K562 (cell line): ENCODE measurements at regions not wholly inside any gene's neighbourhood (a gene's known extent, or its start where the extent isn't known, plus 50 kb on each side); places are given as distances from the start of the nearest gene placed in this dataset.
"Not testable (repeated sequence)": the region's sequence is repeated elsewhere in the genome, so short reads cannot be mapped to it uniquely, and the experiment has no call there.

ENCODE experiments used
- ATAC-seq: fragments of 200-7000 bp; cut with Tn5 transposase; 3 replicates; pipeline ENCODE4 v1.9.1; 2020; ENCODE audit warnings: moderate library complexity
- BruUV-seq: library from RNA; stranded (reverse); fragments of 400-500 nt; replicated peaks from 2 replicates; lab custom pipeline; 2021; lab: Mats Ljungman, UMichigan
- CTCF ChIA-PET: fragments of 300-600 bp; formaldehyde crosslinking; extraction: SDS; loops from one replicate; lab custom pipeline; 2021; ENCODE audit warnings: low intra/inter-chr PET ratio; lab: Yijun Ruan, JAX
- POLR2A ChIA-PET: fragments of 300-600, 350-650 bp; sonication (Branson Sonifier 250); formaldehyde crosslinking; extraction: SDS; loops from one replicate; lab custom pipeline; 2021; ENCODE audit warnings: antibody characterized with exemption, inconsistent platforms; lab: Yijun Ruan, JAX
- DNase-seq, 4 experiments: peaks; one replicate each; pipeline versions ENCODE4 v3.0.0 to v3.0.0-alpha.2; 2011 to 2018; ENCODE audit warnings: low spot score in 3 of 4, mixed read lengths in 3 of 4; ENCODE audit errors: extremely low read depth in 1 of 4
- FAIRE-seq: peaks from 2 replicates; lab custom pipeline; 2011; peaks lifted over from hg19 to GRCh38; lab: Jason Lieb, UNC
- H2AFZ ChIP-seq: 2 replicates; pipeline ENCODE4 v1.6.0; 2011; ENCODE audit warnings: low read depth, low read length, control low read depth, inconsistent platforms
- H3K27ac ChIP-seq: fragments of 200-600 bp; 3 replicates; pipeline ENCODE4 v1.8.0; 2011; ENCODE audit warnings: low read depth, mild to moderate bottlenecking, control low read depth, inconsistent platforms, low read length, moderate library complexity, mixed read lengths; ENCODE audit errors: extremely low read depth
- H3K27me3 ChIP-seq, 2 experiments: fragments of 300-600 bp in 1 of 2; 2 replicates in 1 of 2; 3 replicates in 1 of 2; pipeline versions ENCODE4 v1.6.0 to v1.8.0; 2011; ENCODE audit warnings: inconsistent platforms in 2 of 2, low read length in 2 of 2, mild to moderate bottlenecking in 1 of 2, mixed read lengths in 1 of 2, moderate library complexity in 1 of 2; ENCODE audit not compliant: control insufficient read depth in 2 of 2, insufficient read depth in 2 of 2
- H3K36me3 ChIP-seq: fragments of 300-600 bp; 3 replicates; pipeline ENCODE4 v1.8.0; 2011; ENCODE audit warnings: mild to moderate bottlenecking, low read length, inconsistent platforms; ENCODE audit not compliant: control insufficient read depth, insufficient read depth
- H3K4me1 ChIP-seq, 2 experiments: fragments of 200-600 bp in 1 of 2; replicated peaks in 1 of 2; 2 replicates in 1 of 2; 3 replicates in 1 of 2; pipeline versions ENCODE4 v1.5.1 to v1.8.0; 2011; ENCODE audit warnings: inconsistent platforms in 2 of 2, low read length in 2 of 2, mild to moderate bottlenecking in 1 of 2, mixed read lengths in 1 of 2, moderate library complexity in 1 of 2; ENCODE audit not compliant: control insufficient read depth in 2 of 2, insufficient read depth in 2 of 2
- H3K4me2 ChIP-seq: 2 replicates; pipeline ENCODE4 v1.6.1; 2011; ENCODE audit warnings: low read length, control low read depth, inconsistent platforms, mixed read lengths; ENCODE audit not compliant: insufficient read depth
- H3K4me3 ChIP-seq: fragments of 200-600 bp; sonication (generic), shearing (Covaris generic); 2 replicates; pipeline ENCODE4 v1.5.1; 2016; ENCODE audit warnings: control low read depth, inconsistent platforms
- H3K79me2 ChIP-seq: fragments of 200-600 bp; 3 replicates; pipeline ENCODE4 v1.8.0; 2011; ENCODE audit warnings: low read length, inconsistent platforms; ENCODE audit not compliant: control insufficient read depth, insufficient read depth
- H3K9ac ChIP-seq, 2 experiments: 2 replicates each; pipeline versions ENCODE4 v1.6.0 to v1.6.1; 2011; ENCODE audit warnings: low read depth in 2 of 2, low read length in 2 of 2, control low read depth in 1 of 2, inconsistent platforms in 1 of 2, mild to moderate bottlenecking in 1 of 2, mixed read lengths in 1 of 2; ENCODE audit not compliant: insufficient read depth in 1 of 2
- H3K9me1 ChIP-seq: one replicate; pipeline ENCODE4 v1.6.0; 2011; ENCODE audit warnings: inconsistent platforms, mild to moderate bottlenecking, low read length, moderate library complexity; ENCODE audit not compliant: control insufficient read depth, insufficient read depth
- H3K9me3 ChIP-seq: replicated peaks from 2 replicates; pipeline ENCODE4 v1.5.1; 2011; ENCODE audit warnings: low read depth, low read length, inconsistent platforms; ENCODE audit not compliant: control insufficient read depth, insufficient read depth
- H4K20me1 ChIP-seq: replicated peaks from 2 replicates; pipeline ENCODE4 v1.6.1; 2011; ENCODE audit warnings: low read length, inconsistent platforms, mixed read lengths; ENCODE audit not compliant: control insufficient read depth, insufficient read depth
- ARID3B ChIP-seq: fragments of 250-450 bp; sonication (Bioruptor Pico); IDR thresholded peaks from 2 replicates; pipeline ENCODE4 v1.4.0; 2020; ENCODE audit warnings: borderline replicate concordance
- BRD9 ChIP-seq: fragments of 450-650 bp; IDR thresholded peaks from 2 replicates; pipeline ENCODE4 v1.6.1; 2018; ENCODE audit warnings: low read depth; ENCODE audit not compliant: partially characterized antibody
- CTCFL ChIP-seq: IDR thresholded peaks from 2 replicates; pipeline ENCODE4 v1.6.1; 2011; ENCODE audit warnings: borderline replicate concordance, low read depth, mild to moderate bottlenecking, moderate library complexity, low read length; ENCODE audit not compliant: insufficient read depth, poor library complexity, severe bottlenecking
- E2F4 ChIP-seq: sonication (generic); formaldehyde crosslinking; IDR thresholded peaks from 2 replicates; pipeline ENCODE4 v1.8.0; 2022; ENCODE audit warnings: mild to moderate bottlenecking, low read depth, missing genetic modification reagents
- HNRNPL ChIP-seq: fragments of 200-400 bp; formaldehyde crosslinking; IDR thresholded peaks from 2 replicates; pipeline ENCODE4 v1.6.1; 2017; ENCODE audit warnings: low read depth, mild to moderate bottlenecking, low read length
- HOMEZ ChIP-seq: fragments of 250-450 bp; sonication (Bioruptor Pico); IDR thresholded peaks from 2 replicates; pipeline ENCODE4 v1.4.0; 2020; ENCODE audit warnings: mild to moderate bottlenecking, moderate library complexity
- PML ChIP-seq: IDR thresholded peaks from 2 replicates; pipeline ENCODE4 v1.6.1; 2012; ENCODE audit warnings: low read length, inconsistent platforms
- RFX1 ChIP-seq: fragments of 450-650 bp; IDR thresholded peaks from 2 replicates; pipeline ENCODE4 v1.6.1; 2016; ENCODE audit warnings: mild to moderate bottlenecking, moderate library complexity
- XRCC4 ChIP-seq: IDR thresholded peaks from one replicate; pipeline ENCODE4 v1.6.1; 2011; ENCODE audit not compliant: insufficient read depth, insufficient read length; ENCODE audit errors: extremely low read depth
- ZNF551 ChIP-seq: fragments of 250-450 bp; sonication (Bioruptor Pico); IDR thresholded peaks from 2 replicates; pipeline ENCODE4 v1.5.0; 2021; ENCODE audit warnings: mild to moderate bottlenecking, moderate library complexity
- WGBS: fragments of 100-300 bp; shearing (Covaris generic); methylation state at CpG from one replicate; pipeline ENCODE4 v1.1.6; 2016; ENCODE audit warnings: low coverage, mixed read lengths; ENCODE audit not compliant: insufficient coverage; ENCODE audit errors: missing lambda C conversion rate; 5-methylcytosine and 5-hydroxymethylcytosine counted together
- in situ Hi-C: fragments of 300-500 bp; cut with MboI; formaldehyde crosslinking; loops from 4 replicates; pipeline ENCODE4 v1.15.0; 2018; ENCODE audit warnings: inconsistent platforms, mixed read lengths
- intact Hi-C: fragments of 100-400 bp; cut with micrococcal nuclease; formaldehyde crosslinking; loops from 2 replicates; pipeline ENCODE4 v1.14.2; 2022

GRCh38 chr7:153797363-153797762 is 254.8 kb upstream of the DPP6 start:
- ATAC-seq, H3K27ac ChIP-seq, H3K9me1 ChIP-seq, H4K20me1 ChIP-seq, H3K9me3 ChIP-seq, H3K4me3 ChIP-seq, H3K27me3 ChIP-seq, H2AFZ ChIP-seq, POLR2A ChIA-PET, H3K9ac ChIP-seq, H3K79me2 ChIP-seq, DNase-seq, intact Hi-C loops, FAIRE-seq, H3K4me1 ChIP-seq, H3K4me2 ChIP-seq, CTCF ChIA-PET, BruUV-seq, H3K36me3 ChIP-seq, in situ Hi-C loops: not testable (repeated sequence)

GRCh38 chr7:153808117-153808516 is 244.1 kb upstream of the DPP6 start:
- H3K27me3 ChIP-seq = 0 out of 5 replicates have a peak, but pooled peaks cover 0 to 5% of the 10 kb centered on the region in 2 experiments
- no peak for ATAC-seq
- in situ Hi-C loops = no loop called here
- TF ChIP-seq CTCFL (no peak), PML (no peak), E2F4 (CRISPR knock-in tag) (no peak), HOMEZ (CRISPR knock-in tag) (no peak), HNRNPL (no peak), BRD9 (no peak), RFX1 (no peak), ARID3B (CRISPR knock-in tag) (no peak), ZNF551 (CRISPR knock-in tag) (no peak), XRCC4 (no peak)

More at GRCh38 chr7:153808117-153808516, 244.1 kb upstream of the DPP6 start:
- Histone ChIP-seq H3K9ac (no peak overlapping the region), H3K79me2 (no peaks in the 10 kb centered on the region), H3K9me1 (no peaks in the 10 kb centered on the region), H4K20me1 (no peaks in the 10 kb centered on the region), H3K4me3 (no peak overlapping the region), H3K4me1 (no peaks in the 10 kb centered on the region), H3K9me3 (no peaks in the 10 kb centered on the region), H2AFZ (no peak overlapping the region), H3K36me3 (no peaks in the 10 kb centered on the region), H3K4me2 (no peak overlapping the region), H3K27ac (no peak overlapping the region)
- no TSS peak for BruUV-seq
- intact Hi-C loops = no loop called here
- CTCF ChIA-PET = no interaction called here
- FAIRE-seq (no peak), DNase-seq (no peak)
- POLR2A ChIA-PET = no interaction called here
- under 1% methylated on average over 12 of the region's 12 CpGs for WGBS
